ENCODE measurements at regions not wholly inside any gene's neighbourhood (a gene's known extent, or its start where the extent isn't known, plus 50 kb on each side); places are given as distances from the start of the nearest gene placed in this dataset.

DNA sequence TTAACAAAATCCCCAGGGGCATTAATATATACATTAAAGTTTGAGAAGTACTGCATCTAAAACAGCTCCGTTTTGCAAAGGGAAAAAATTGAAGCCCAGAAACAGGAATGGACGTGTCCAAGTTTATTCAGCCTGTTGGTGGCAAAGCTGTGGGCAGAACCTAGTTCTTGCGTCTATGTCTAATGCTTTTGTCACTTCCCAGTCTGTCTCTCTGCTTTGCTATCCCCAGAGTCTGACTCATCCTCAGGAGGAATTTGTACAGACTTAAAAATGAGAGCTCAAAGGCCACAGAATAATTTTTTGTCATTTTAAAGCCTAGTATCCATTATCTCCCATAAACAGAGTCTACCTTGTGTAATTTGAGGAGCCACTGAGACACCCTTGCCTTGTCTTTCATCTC, 330.9 kb upstream of the GRIA1 start:
- TF ChIP-seq, protein P1, sequence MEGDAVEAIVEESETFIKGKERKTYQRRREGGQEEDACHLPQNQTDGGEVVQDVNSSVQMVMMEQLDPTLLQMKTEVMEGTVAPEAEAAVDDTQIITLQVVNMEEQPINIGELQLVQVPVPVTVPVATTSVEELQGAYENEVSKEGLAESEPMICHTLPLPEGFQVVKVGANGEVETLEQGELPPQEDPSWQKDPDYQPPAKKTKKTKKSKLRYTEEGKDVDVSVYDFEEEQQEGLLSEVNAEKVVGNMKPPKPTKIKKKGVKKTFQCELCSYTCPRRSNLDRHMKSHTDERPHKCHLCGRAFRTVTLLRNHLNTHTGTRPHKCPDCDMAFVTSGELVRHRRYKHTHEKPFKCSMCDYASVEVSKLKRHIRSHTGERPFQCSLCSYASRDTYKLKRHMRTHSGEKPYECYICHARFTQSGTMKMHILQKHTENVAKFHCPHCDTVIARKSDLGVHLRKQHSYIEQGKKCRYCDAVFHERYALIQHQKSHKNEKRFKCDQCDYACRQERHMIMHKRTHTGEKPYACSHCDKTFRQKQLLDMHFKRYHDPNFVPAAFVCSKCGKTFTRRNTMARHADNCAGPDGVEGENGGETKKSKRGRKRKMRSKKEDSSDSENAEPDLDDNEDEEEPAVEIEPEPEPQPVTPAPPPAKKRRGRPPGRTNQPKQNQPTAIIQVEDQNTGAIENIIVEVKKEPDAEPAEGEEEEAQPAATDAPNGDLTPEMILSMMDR (conservative IDR thresholded peaks at IDR 0.05; ENCODE audit: low read depth, low read length): no peak
- TF ChIP-seq EZH2 (IDR thresholded peaks at IDR 0.05; ENCODE audit: low read length, unreplicated experiment): no peak
- TF ChIP-seq EZH2phosphoT487 (IDR thresholded peaks at IDR 0.05; ENCODE audit: borderline replicate concordance, low read length): no peak
